Spleen (tissue), 11 donors: ENCODE measurements at regions not wholly inside any gene's neighbourhood (a gene's known extent, or its start where the extent isn't known, plus 50 kb on each side); places are given as distances from the start of the nearest gene placed in this dataset.

Experiments used
- DNase-seq: peaks from one replicate; pipeline ENCODE4 v3.0.0-alpha.2; 2020
- H3K27ac ChIP-seq, 8 donors: fragments of 200-600 bp; sonication (generic) in 7 of 8; 1 replicate in 4 of 8; 2 replicates in 4 of 8; pipeline versions ENCODE4 v1.5.0 to v1.8.0; 2016 to 2021; ENCODE audit warnings: inconsistent platforms in 4 of 8, mild to moderate bottlenecking in 4 of 8, moderate library complexity in 1 of 8
- H3K27me3 ChIP-seq, 7 donors: fragments of 200-600 bp; sonication (generic) in 6 of 7; replicated peaks in 1 of 7; 1 replicate in 4 of 7; 2 replicates in 3 of 7; pipeline versions ENCODE4 v1.5.0 to v1.8.0; 2016 to 2021; ENCODE audit warnings: inconsistent platforms in 3 of 7, mild to moderate bottlenecking in 1 of 7
- H3K36me3 ChIP-seq, 6 donors: fragments of 200-600 bp; sonication (generic) in 5 of 6; 1 replicate in 4 of 6; 2 replicates in 2 of 6; pipeline versions ENCODE4 v1.5.0 to v1.8.0; 2016 to 2021; ENCODE audit warnings: inconsistent platforms in 2 of 6
- H3K4me1 ChIP-seq, 6 donors: fragments of 200-600 bp; sonication (generic) in 5 of 6; 1 replicate in 3 of 6; 2 replicates in 3 of 6; pipeline versions ENCODE4 v1.5.0 to v1.8.0; 2016 to 2021; ENCODE audit warnings: inconsistent platforms in 3 of 6
- H3K4me3 ChIP-seq, 8 donors: fragments of 200-600 bp; sonication (generic) in 7 of 8; 1 replicate in 4 of 8; 2 replicates in 4 of 8; pipeline versions ENCODE4 v1.5.0 to v1.8.0; 2016 to 2021; ENCODE audit warnings: inconsistent platforms in 4 of 8, mild to moderate bottlenecking in 4 of 8, moderate library complexity in 2 of 8
- H3K9me3 ChIP-seq, 8 donors: fragments of 200-600 bp; sonication (generic) in 7 of 8; 1 replicate in 4 of 8; 2 replicates in 4 of 8; pipeline versions ENCODE4 v1.5.0 to v1.8.0; 2016 to 2021; ENCODE audit warnings: inconsistent platforms in 4 of 8
- POLR2A ChIP-seq, 3 donors: fragments of 450-650 bp; IDR thresholded peaks; one replicate each; pipeline ENCODE4 v1.5.1; 2017; ENCODE audit warnings: antibody characterized with exemption in 3 of 3, mild to moderate bottlenecking in 1 of 3
- POLR2AphosphoS5 ChIP-seq, 3 donors: sonication (generic); formaldehyde crosslinking; IDR thresholded peaks; one replicate each; pipeline ENCODE4 v1.5.1; 2017; ENCODE audit warnings: antibody characterized with exemption in 3 of 3
- WGBS, 5 donors: extraction: QIAGEN DNeasy Blood & Tissue Kit in 3 of 5; methylation state at CpG; one replicate each; pipeline versions ENCODE4 v1.1.5 to v1.1.7; 2013 to 2018; 5-methylcytosine and 5-hydroxymethylcytosine counted together
- intact Hi-C: fragments of 100-400 bp; cut with DNase I; formaldehyde crosslinking; loops from one replicate; pipeline ENCODE4 v1.15.0; 2023; ENCODE audit warnings: low total_unique reads
- TF ChIP-seq, protein P1 (sequence below), 11 experiments: fragments of 200-600 bp in 7 of 11; fragments of 450-650 bp in 4 of 11; sonication (generic) in 4 of 11; IDR thresholded peaks in 8 of 11; conservative IDR thresholded peaks in 3 of 11; 1 replicate in 7 of 11; 2 replicates in 4 of 11; pipeline versions ENCODE4 v1.4.0 to v1.8.0; 2016 to 2021; ENCODE audit warnings: antibody characterized with exemption in 11 of 11, inconsistent platforms in 4 of 11, mild to moderate bottlenecking in 1 of 11
- donor health status: healthy with polysubstance abuse.
- donor health status: DM: no; HTN: no; CAD: no; lungs with moderate emphysema.
- donor health status: DM: no; HTN: no; CAD: no.
- donor health status: Bipolar disorder and iron deficiency.
- donor health status: healthy.
- donor health status: DM: no; HTN: no; CAD: no.
- donor health status: DM: yes; HTN: yes; CAD: no.

DNA sequence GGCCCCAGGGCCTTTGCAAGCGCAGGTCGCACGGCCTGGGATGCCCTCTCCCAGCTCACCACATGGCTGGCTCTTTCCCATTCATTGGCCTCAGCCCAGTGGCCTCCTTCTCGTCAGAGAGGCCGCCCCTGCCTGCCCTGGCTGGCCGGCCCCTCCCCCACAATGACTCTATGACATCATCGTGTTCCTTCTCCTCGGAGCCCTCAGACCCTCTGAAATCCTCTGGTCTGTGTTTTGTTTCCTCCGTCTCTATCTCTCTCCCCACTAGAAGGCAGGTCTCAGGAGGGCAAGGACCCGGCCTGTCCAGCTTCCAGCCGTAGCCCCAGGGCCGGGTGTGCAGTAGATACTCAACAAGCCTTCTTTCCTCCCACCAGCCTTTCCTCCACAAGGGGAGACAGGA lies 164.8 kb upstream of the FOXF1 start:
- WGBS, 5 donors = 34 to 46% (median 39%) methylated on average over 8 to 12 of the region's 12 CpGs
- no peak for DNase-seq
- H3K4me1 ChIP-seq = peaks cover 0 to 15% (median 0%) of the 10 kb centered on the region in 6 donors
- no peak overlapping the region for H3K4me3 ChIP-seq
- no peaks in the 10 kb centered on the region for H3K9me3 ChIP-seq
- intact Hi-C loops = loop anchor here (10.0 kb wide), 1 partner anchor 271 kb away; no protein-coding TSS in a partner anchor
- H3K27me3 ChIP-seq = peaks cover 0 to 96% (median 7%) of the 10 kb centered on the region in 7 donors
- TF ChIP-seq, protein P1, sequence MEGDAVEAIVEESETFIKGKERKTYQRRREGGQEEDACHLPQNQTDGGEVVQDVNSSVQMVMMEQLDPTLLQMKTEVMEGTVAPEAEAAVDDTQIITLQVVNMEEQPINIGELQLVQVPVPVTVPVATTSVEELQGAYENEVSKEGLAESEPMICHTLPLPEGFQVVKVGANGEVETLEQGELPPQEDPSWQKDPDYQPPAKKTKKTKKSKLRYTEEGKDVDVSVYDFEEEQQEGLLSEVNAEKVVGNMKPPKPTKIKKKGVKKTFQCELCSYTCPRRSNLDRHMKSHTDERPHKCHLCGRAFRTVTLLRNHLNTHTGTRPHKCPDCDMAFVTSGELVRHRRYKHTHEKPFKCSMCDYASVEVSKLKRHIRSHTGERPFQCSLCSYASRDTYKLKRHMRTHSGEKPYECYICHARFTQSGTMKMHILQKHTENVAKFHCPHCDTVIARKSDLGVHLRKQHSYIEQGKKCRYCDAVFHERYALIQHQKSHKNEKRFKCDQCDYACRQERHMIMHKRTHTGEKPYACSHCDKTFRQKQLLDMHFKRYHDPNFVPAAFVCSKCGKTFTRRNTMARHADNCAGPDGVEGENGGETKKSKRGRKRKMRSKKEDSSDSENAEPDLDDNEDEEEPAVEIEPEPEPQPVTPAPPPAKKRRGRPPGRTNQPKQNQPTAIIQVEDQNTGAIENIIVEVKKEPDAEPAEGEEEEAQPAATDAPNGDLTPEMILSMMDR (IDR thresholded peaks at IDR 0.05 in 8 of 11, conservative IDR thresholded peaks at IDR 0.05 in 3 of 11) = no peak
- no peak for TF ChIP-seq POLR2AphosphoS5 (IDR thresholded peaks at IDR 0.05)
- no peak for TF ChIP-seq POLR2A (IDR thresholded peaks at IDR 0.05)
- no peak overlapping the region for H3K27ac ChIP-seq
- H3K36me3 ChIP-seq = no peaks in the 10 kb centered on the region

DNA sequence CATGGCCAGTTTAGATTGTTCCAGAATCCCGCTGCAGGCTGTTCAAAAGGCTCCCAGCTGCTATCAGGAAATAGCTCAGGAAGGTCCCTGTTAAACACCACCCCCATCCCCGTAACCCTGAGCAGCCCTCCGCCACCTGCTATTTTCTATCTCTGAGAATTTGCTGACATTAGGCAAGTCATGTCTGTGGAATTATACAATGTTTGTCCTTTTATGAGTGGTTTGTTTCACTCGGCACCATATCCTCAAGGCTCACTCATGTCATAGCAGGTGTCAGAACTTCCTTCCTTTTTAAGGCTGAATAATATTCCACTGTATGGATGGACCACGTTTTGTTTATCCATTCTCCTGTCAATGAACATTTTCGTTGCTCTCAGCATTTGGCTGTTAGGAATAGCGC lies 164.3 kb upstream of the FOXF1 start:
- TF ChIP-seq POLR2A (IDR thresholded peaks at IDR 0.05) (no peak), POLR2AphosphoS5 (IDR thresholded peaks at IDR 0.05) (no peak)
- TF ChIP-seq, protein P1 (IDR thresholded peaks at IDR 0.05 in 8 of 11, conservative IDR thresholded peaks at IDR 0.05 in 3 of 11) = no peak
- intact Hi-C loops = loop anchor here (10.0 kb wide), 1 partner anchor 271 kb away; no protein-coding TSS in a partner anchor
- no peak for DNase-seq
- peaks cover 0 to 15% (median 0%) of the 10 kb centered on the region in 6 donors for H3K4me1 ChIP-seq
- peaks cover 0 to 96% (median 13%) of the 10 kb centered on the region in 7 donors for H3K27me3 ChIP-seq
- no peak overlapping the region for H3K4me3 ChIP-seq
- no peak overlapping the region for H3K27ac ChIP-seq
- no peaks in the 10 kb centered on the region for H3K36me3 ChIP-seq
- H3K9me3 ChIP-seq = no peaks in the 10 kb centered on the region
- 50 to 62% (median 52%) methylated on average over 7 of the region's 7 CpGs for WGBS, 5 donors

DNA sequence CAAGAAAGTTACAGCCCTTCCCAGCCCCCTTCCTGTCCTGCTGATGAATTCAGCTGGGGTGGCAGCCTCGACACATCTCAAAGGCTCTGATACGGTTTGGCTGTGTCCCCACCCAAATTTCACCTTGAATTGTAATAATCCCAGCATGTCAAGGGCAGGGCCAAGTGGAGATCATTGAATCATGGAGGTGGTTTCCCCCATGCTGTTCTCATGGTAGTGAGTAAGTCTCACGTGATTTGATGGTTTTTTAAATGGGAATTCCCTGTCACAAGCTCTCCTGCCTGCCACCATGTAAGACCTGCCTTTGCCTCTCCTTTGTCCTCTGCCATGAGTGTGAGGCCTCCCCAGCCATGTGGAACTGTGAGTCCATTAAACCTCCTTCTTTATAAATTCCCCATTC lies 163.2 kb upstream of the FOXF1 start:
- TF ChIP-seq, protein P1 (IDR thresholded peaks at IDR 0.05 in 8 of 11, conservative IDR thresholded peaks at IDR 0.05 in 3 of 11) = no peak
- TF ChIP-seq POLR2AphosphoS5 (IDR thresholded peaks at IDR 0.05) (no peak), POLR2A (IDR thresholded peaks at IDR 0.05) (no peak)
- H3K4me1 ChIP-seq = peaks cover 0 to 15% (median 0%) of the 10 kb centered on the region in 6 donors
- 39 to 55% (median 52%) methylated on average over 3 of the region's 3 CpGs for WGBS, 5 donors
- H3K9me3 ChIP-seq = no peaks in the 10 kb centered on the region
- no peak overlapping the region for H3K4me3 ChIP-seq
- H3K36me3 ChIP-seq = no peaks in the 10 kb centered on the region
- intact Hi-C loops = loop anchor here (10.0 kb wide), 1 partner anchor 272 kb away; no protein-coding TSS in a partner anchor
- no peak overlapping the region for H3K27ac ChIP-seq
- no peak for DNase-seq
- H3K27me3 ChIP-seq = peaks cover 0 to 96% (median 17%) of the 10 kb centered on the region in 7 donors

DNA sequence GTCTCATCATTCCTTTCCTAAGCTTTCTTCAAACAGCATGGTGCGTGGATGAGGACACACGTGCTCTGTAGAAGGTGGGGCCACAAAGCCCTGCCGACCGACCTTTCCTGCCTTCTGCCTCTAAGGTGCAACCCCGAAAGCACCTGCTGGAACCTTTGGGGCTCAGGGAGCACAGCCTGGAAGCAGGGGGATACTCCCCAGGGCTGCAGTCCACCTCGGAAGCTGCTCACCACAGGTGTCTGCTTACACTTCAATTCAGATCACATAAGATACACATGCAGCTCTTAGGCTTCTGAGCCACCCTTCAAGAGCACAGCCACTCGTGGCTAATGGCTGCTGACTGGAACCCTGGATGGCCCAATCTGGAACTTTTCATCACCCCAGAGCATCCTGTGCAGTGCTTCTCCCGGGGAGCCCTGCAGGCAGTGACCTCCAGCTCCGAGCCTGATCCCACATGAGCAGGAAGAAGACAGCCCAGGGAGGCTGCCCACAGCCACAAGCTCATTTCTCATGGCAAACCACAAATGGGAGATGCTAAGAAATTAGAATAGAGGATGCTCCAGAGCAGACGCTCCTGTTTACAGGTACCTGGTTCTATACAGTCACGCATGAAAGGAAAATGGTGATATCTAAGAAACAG lies 162.3 kb upstream of the FOXF1 start:
- Histone ChIP-seq H3K4me1 (peaks cover 0 to 14% (median 0%) of the 10 kb centered on the region in 6 donors), H3K27ac (no peak overlapping the region), H3K36me3 (no peaks in the 10 kb centered on the region), H3K27me3 (peaks cover 0 to 96% (median 17%) of the 10 kb centered on the region in 7 donors), H3K4me3 (no peak overlapping the region), H3K9me3 (no peaks in the 10 kb centered on the region)
- TF ChIP-seq, protein P1 (IDR thresholded peaks at IDR 0.05 in 8 of 11, conservative IDR thresholded peaks at IDR 0.05 in 3 of 11) = no peak
- TF ChIP-seq POLR2AphosphoS5 (IDR thresholded peaks at IDR 0.05) (no peak), POLR2A (IDR thresholded peaks at IDR 0.05) (no peak)
- DNase-seq = no peak
- WGBS, 5 donors = 59 to 71% (median 69%) methylated on average over 10 to 11 of the region's 11 CpGs
- intact Hi-C loops = loop anchor here (10.0 kb wide), 1 partner anchor 273 kb away; no protein-coding TSS in a partner anchor
